SJCRH30 (cell line): ENCODE measurements at regions not wholly inside any gene's neighbourhood (a gene's known extent, or its start where the extent isn't known, plus 50 kb on each side); places are given as distances from the start of the nearest gene placed in this dataset.
A peak's percentile ranks its signal among the peaks of the same experiment; 100 is the strongest.

Experiments
- DNase-seq, 2 experiments: peaks; one replicate each; pipeline ENCODE4 v3.0.0-alpha.2; 2015 to 2020
- H3K27ac ChIP-seq: fragments of 250-450 bp; sonication (Bioruptor Pico); 2 replicates; pipeline ENCODE4 v1.5.1; 2020; ENCODE audit warnings: mild to moderate bottlenecking, moderate library complexity
- H3K27me3 ChIP-seq: fragments of 250-450 bp; sonication (Bioruptor Pico); 2 replicates; pipeline ENCODE4 v1.5.1; 2020; ENCODE audit warnings: mild to moderate bottlenecking, moderate library complexity
- H3K36me3 ChIP-seq: fragments of 250-450 bp; sonication (Bioruptor Pico); 2 replicates; pipeline ENCODE4 v1.5.1; 2020; ENCODE audit warnings: mild to moderate bottlenecking, moderate library complexity
- H3K4me1 ChIP-seq: fragments of 250-450 bp; sonication (Bioruptor Pico); 2 replicates; pipeline ENCODE4 v1.5.1; 2020; ENCODE audit warnings: mild to moderate bottlenecking, moderate library complexity
- H3K4me3 ChIP-seq: fragments of 250-450 bp; sonication (Bioruptor Pico); 2 replicates; pipeline ENCODE4 v1.5.1; 2020; ENCODE audit warnings: mild to moderate bottlenecking, moderate library complexity
- H3K9me3 ChIP-seq: fragments of 250-450 bp; sonication (Bioruptor Pico); replicated peaks from 2 replicates; pipeline ENCODE4 v1.5.1; 2020; ENCODE audit warnings: mild to moderate bottlenecking, moderate library complexity

GRCh38 chrX:17206584-17206983, 168.4 kb upstream of the NHS start:
- H3K4me1 ChIP-seq: no peaks in the 10 kb centered on the region
- H3K9me3 ChIP-seq: no peaks in the 10 kb centered on the region
- no peaks in the 10 kb centered on the region for H3K27me3 ChIP-seq
- no peak overlapping the region for H3K27ac ChIP-seq
- DNase-seq: no peak
- no peaks in the 10 kb centered on the region for H3K36me3 ChIP-seq
- H3K4me3 ChIP-seq: no peak overlapping the region

GRCh38 chrX:17214962-17215361, 160.0 kb upstream of the NHS start:
- H3K4me1 ChIP-seq: no peaks in the 10 kb centered on the region
- no peaks in the 10 kb centered on the region for H3K9me3 ChIP-seq
- DNase-seq: no peak
- H3K36me3 ChIP-seq: no peaks in the 10 kb centered on the region
- no peaks in the 10 kb centered on the region for H3K27me3 ChIP-seq
- no peak overlapping the region for H3K27ac ChIP-seq
- no peak overlapping the region for H3K4me3 ChIP-seq

- no peaks in the 10 kb centered on the region for H3K9me3 ChIP-seq
- H3K4me1 ChIP-seq: no peaks in the 10 kb centered on the region
- H3K36me3 ChIP-seq: no peaks in the 10 kb centered on the region
- H3K4me3 ChIP-seq: no peak overlapping the region
- H3K27ac ChIP-seq: no peak overlapping the region
- DNase-seq: no peak
- H3K27me3 ChIP-seq: no peaks in the 10 kb centered on the region
Observed at GRCh38 chrX:17226736-17227135, 148.3 kb upstream of the NHS start.

- no peak for DNase-seq
- H3K9me3 ChIP-seq: no peaks in the 10 kb centered on the region
Observed at GRCh38 chrX:17237146-17237545, 137.9 kb upstream of the NHS start.

GRCh38 chrX:17242470-17242869, 132.5 kb upstream of the NHS start:
- peak; percentile 14 to 66 for DNase-seq
- Histone ChIP-seq H3K36me3 (no peaks in the 10 kb centered on the region), H3K9me3 (no peaks in the 10 kb centered on the region), H3K4me3 (no peak overlapping the region), H3K27ac (no peak overlapping the region), H3K27me3 (no peaks in the 10 kb centered on the region), H3K4me1 (no peaks in the 10 kb centered on the region)

More at GRCh38 chrX:17237146-17237545, 137.9 kb upstream of the NHS start:
- no peaks in the 10 kb centered on the region for H3K4me1 ChIP-seq
- H3K4me3 ChIP-seq: no peak overlapping the region
- H3K27ac ChIP-seq: no peak overlapping the region
- no peaks in the 10 kb centered on the region for H3K36me3 ChIP-seq
- no peaks in the 10 kb centered on the region for H3K27me3 ChIP-seq

GRCh38 chrX:17247144-17247543, 127.9 kb upstream of the NHS start:
- no peak for DNase-seq
- H3K4me3 ChIP-seq: no peak overlapping the region
- no peaks in the 10 kb centered on the region for H3K4me1 ChIP-seq
- no peaks in the 10 kb centered on the region for H3K9me3 ChIP-seq
- no peaks in the 10 kb centered on the region for H3K36me3 ChIP-seq
- H3K27ac ChIP-seq: no peak overlapping the region
- no peaks in the 10 kb centered on the region for H3K27me3 ChIP-seq

- Histone ChIP-seq H3K4me3 (no peak overlapping the region), H3K27me3 (no peaks in the 10 kb centered on the region), H3K27ac (no peak overlapping the region), H3K9me3 (no peaks in the 10 kb centered on the region), H3K36me3 (no peaks in the 10 kb centered on the region), H3K4me1 (no peaks in the 10 kb centered on the region)
- DNase-seq: no peak
Observed at GRCh38 chrX:17262123-17262522, 112.9 kb upstream of the NHS start.

- no peaks in the 10 kb centered on the region for H3K9me3 ChIP-seq
- no peak overlapping the region for H3K4me3 ChIP-seq
- no peak overlapping the region for H3K27ac ChIP-seq
- no peaks in the 10 kb centered on the region for H3K4me1 ChIP-seq
- H3K36me3 ChIP-seq: no peaks in the 10 kb centered on the region
- DNase-seq: no peak
- H3K27me3 ChIP-seq: no peaks in the 10 kb centered on the region
Observed at GRCh38 chrX:17266136-17266535, 108.9 kb upstream of the NHS start.

- no peaks in the 10 kb centered on the region for H3K9me3 ChIP-seq
- H3K4me3 ChIP-seq: no peak overlapping the region
- no peak for DNase-seq
- H3K36me3 ChIP-seq: no peaks in the 10 kb centered on the region
- no peaks in the 10 kb centered on the region for H3K4me1 ChIP-seq
- H3K27ac ChIP-seq: no peak overlapping the region
- no peaks in the 10 kb centered on the region for H3K27me3 ChIP-seq
Observed at GRCh38 chrX:17278961-17279360, 96.0 kb upstream of the NHS start.

- Histone ChIP-seq H3K27me3 (no peaks in the 10 kb centered on the region), H3K36me3 (no peaks in the 10 kb centered on the region), H3K9me3 (no peaks in the 10 kb centered on the region), H3K4me3 (no peak overlapping the region), H3K27ac (no peak overlapping the region), H3K4me1 (no peaks in the 10 kb centered on the region)
- DNase-seq: no peak
Observed at GRCh38 chrX:17285983-17286382, 89.0 kb upstream of the NHS start.

- Histone ChIP-seq H3K36me3 (no peaks in the 10 kb centered on the region), H3K4me3 (no peak overlapping the region), H3K27me3 (no peaks in the 10 kb centered on the region), H3K27ac (no peak overlapping the region), H3K9me3 (no peaks in the 10 kb centered on the region), H3K4me1 (no peaks in the 10 kb centered on the region)
- no peak for DNase-seq
Observed at GRCh38 chrX:17291171-17291900, 83.7 kb upstream of the NHS start.

GRCh38 chrX:17292111-17292527, 82.9 kb upstream of the NHS start:
- Histone ChIP-seq H3K4me3 (no peak overlapping the region), H3K27ac (no peak overlapping the region), H3K9me3 (no peaks in the 10 kb centered on the region), H3K4me1 (no peaks in the 10 kb centered on the region), H3K27me3 (no peaks in the 10 kb centered on the region), H3K36me3 (no peaks in the 10 kb centered on the region)
- no peak for DNase-seq

- H3K9me3 ChIP-seq: no peaks in the 10 kb centered on the region
- no peak for DNase-seq
Observed at GRCh38 chrX:17294561-17294960, 80.4 kb upstream of the NHS start.

GRCh38 chrX:17295791-17296190, 79.2 kb upstream of the NHS start:
- Histone ChIP-seq H3K27me3 (no peaks in the 10 kb centered on the region), H3K4me1 (no peaks in the 10 kb centered on the region), H3K9me3 (no peaks in the 10 kb centered on the region), H3K4me3 (no peak overlapping the region), H3K36me3 (no peaks in the 10 kb centered on the region), H3K27ac (no peak overlapping the region)
- no peak for DNase-seq

More at GRCh38 chrX:17294561-17294960, 80.4 kb upstream of the NHS start:
- Histone ChIP-seq H3K4me3 (no peak overlapping the region), H3K27me3 (no peaks in the 10 kb centered on the region), H3K4me1 (no peaks in the 10 kb centered on the region), H3K27ac (no peak overlapping the region), H3K36me3 (no peaks in the 10 kb centered on the region)

GRCh38 chrX:17298564-17298963, 76.4 kb upstream of the NHS start:
- Histone ChIP-seq H3K4me3 (no peak overlapping the region), H3K9me3 (no peaks in the 10 kb centered on the region), H3K4me1 (no peaks in the 10 kb centered on the region), H3K27ac (no peak overlapping the region), H3K36me3 (no peaks in the 10 kb centered on the region), H3K27me3 (no peaks in the 10 kb centered on the region)
- DNase-seq: no peak

GRCh38 chrX:17299206-17299605, 75.8 kb upstream of the NHS start:
- no peak overlapping the region for H3K4me3 ChIP-seq
- no peak for DNase-seq
- H3K36me3 ChIP-seq: no peaks in the 10 kb centered on the region
- no peaks in the 10 kb centered on the region for H3K9me3 ChIP-seq
- H3K27me3 ChIP-seq: no peaks in the 10 kb centered on the region
- H3K27ac ChIP-seq: no peak overlapping the region
- no peaks in the 10 kb centered on the region for H3K4me1 ChIP-seq
